Pancreas (tissue), 10 donors: ENCODE measurements at regions not wholly inside any gene's neighbourhood (a gene's known extent, or its start where the extent isn't known, plus 50 kb on each side); places are given as distances from the start of the nearest gene placed in this dataset.

Experiments
- ATAC-seq, 4 donors: fragments of 200-7000 bp; cut with Tn5 transposase; one replicate each; pipeline versions ENCODE4 v1.8.0 to v1.9.1; 2020; ENCODE audit warnings: mild to moderate bottlenecking in 4 of 4, moderate library complexity in 4 of 4
- DNase-seq, 6 donors: peaks; one replicate each; pipeline ENCODE4 v3.0.0-alpha.2; 2020
- FAIRE-seq: peaks from 2 replicates; lab custom pipeline; 2012; peaks lifted over from hg19 to GRCh38; lab: Jason Lieb, UNC
- H3K27ac ChIP-seq, 4 donors: fragments of 200-600 bp; sonication (generic); 1 replicate in 3 of 4; 2 replicates in 1 of 4; pipeline versions ENCODE4 v1.5.0 to v1.8.0; 2020
- H3K27me3 ChIP-seq, 4 donors: fragments of 200-600 bp; one replicate each; pipeline ENCODE4 v1.8.0; 2021
- H3K36me3 ChIP-seq, 3 donors: fragments of 200-600 bp; sonication (generic) in 1 of 3; one replicate each; pipeline versions ENCODE4 v1.5.0 to v1.8.0; 2020 to 2021
- H3K4me1 ChIP-seq, 3 donors: fragments of 200-600 bp; one replicate each; pipeline ENCODE4 v1.8.0; 2021
- H3K4me3 ChIP-seq, 4 donors: fragments of 200-600 bp; sonication (generic) in 2 of 4; one replicate each; pipeline versions ENCODE4 v1.5.0 to v1.8.0; 2020 to 2021
- H3K9me3 ChIP-seq, 4 donors: fragments of 200-600 bp; one replicate each; pipeline ENCODE4 v1.8.0; 2021
- CTCF ChIP-seq, 4 donors: fragments of 200-600 bp; sonication (generic) in 3 of 4; IDR thresholded peaks; one replicate each; pipeline versions ENCODE4 v1.5.0 to v1.8.0; 2021; ENCODE audit warnings: antibody characterized with exemption in 4 of 4
- WGBS, 2 donors: extraction: QIAGEN DNeasy Blood & Tissue Kit; methylation state at CpG; one replicate each; pipeline ENCODE4 v1.1.7; 2013; 5-methylcytosine and 5-hydroxymethylcytosine counted together
- intact Hi-C, 3 donors: fragments of 100-400 bp; cut with DNase I; formaldehyde crosslinking; loops; one replicate each; pipeline versions ENCODE4 v1.11.1 to v1.14.2; 2022
- donor health status: healthy with polysubstance abuse.
- donor health status: DM: no; HTN: no; CAD: no; lungs with moderate emphysema.
- donor health status: DM: no; HTN: no; CAD: no.
- donor health status: control.
- donor health status: control.
- donor health status: Bipolar disorder and iron deficiency.
- donor health status: DM: yes; HTN: yes; CAD: no.
- donor health status: DM: no; HTN: no; CAD: no.
- donor health status: DM: no; HTN: no; CAD: no.
- donor health status: DM: yes; HTN: yes; CAD: no.

- no peaks in the 10 kb centered on the region for H3K4me1 ChIP-seq
- ATAC-seq (no peak), DNase-seq (no peak), FAIRE-seq (no peak)
- intact Hi-C loops: no loop called here
- WGBS, 2 donors: 84 to 93% methylated on average over 3 of the region's 3 CpGs
- no peaks in the 10 kb centered on the region for H3K27me3 ChIP-seq
- no peaks in the 10 kb centered on the region for H3K9me3 ChIP-seq
- no peak overlapping the region for H3K4me3 ChIP-seq
- H3K27ac ChIP-seq: no peak overlapping the region
- H3K36me3 ChIP-seq: no peaks in the 10 kb centered on the region
- no peak for TF ChIP-seq CTCF (IDR thresholded peaks at IDR 0.05)
Measured at GRCh38 chr21:19501115-19501514, 1097.5 kb upstream of the TMPRSS15 start.

DNA sequence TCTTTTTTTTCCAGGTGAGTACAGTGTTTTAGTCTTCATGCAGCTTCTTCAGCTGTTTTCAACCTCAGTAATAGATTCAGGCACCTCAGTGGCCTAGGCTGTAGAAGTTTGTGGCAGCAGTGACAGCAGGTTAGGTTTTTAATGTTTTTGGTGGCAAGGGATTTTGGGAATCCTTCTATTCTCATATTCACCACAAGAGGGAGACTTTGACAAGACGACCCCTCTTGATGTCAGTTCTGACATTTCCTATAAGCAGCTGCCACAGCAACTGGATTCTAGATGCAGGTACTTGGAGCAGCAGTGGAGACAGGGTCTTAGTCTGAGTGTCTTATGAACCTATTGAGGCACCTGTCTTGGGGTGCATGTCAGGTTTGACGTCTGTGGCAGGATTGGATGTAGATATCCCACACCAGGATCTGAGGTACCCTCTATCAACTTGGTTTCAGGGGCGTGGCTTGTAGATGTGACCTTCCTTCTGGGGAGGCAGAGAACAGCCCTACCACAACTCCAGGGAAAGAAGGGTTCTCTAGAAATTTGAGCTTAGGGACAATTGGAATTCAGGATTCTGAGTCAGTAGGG, 1104.2 kb upstream of the TMPRSS15 start:
- no peak for FAIRE-seq
- 56 to 59% methylated on average over 3 of the region's 3 CpGs for WGBS, 2 donors
- peak in 1 of 4 donors; percentile 7 for TF ChIP-seq CTCF (IDR thresholded peaks at IDR 0.05)
- Histone ChIP-seq H3K4me3 (no peak overlapping the region), H3K4me1 (no peaks in the 10 kb centered on the region), H3K27me3 (no peaks in the 10 kb centered on the region), H3K36me3 (no peaks in the 10 kb centered on the region), H3K9me3 (no peaks in the 10 kb centered on the region), H3K27ac (no peak overlapping the region)
- no peak for DNase-seq
- ATAC-seq: peak in 1 of 4 donors; percentile 51
- intact Hi-C loops: no loop called here

DNA sequence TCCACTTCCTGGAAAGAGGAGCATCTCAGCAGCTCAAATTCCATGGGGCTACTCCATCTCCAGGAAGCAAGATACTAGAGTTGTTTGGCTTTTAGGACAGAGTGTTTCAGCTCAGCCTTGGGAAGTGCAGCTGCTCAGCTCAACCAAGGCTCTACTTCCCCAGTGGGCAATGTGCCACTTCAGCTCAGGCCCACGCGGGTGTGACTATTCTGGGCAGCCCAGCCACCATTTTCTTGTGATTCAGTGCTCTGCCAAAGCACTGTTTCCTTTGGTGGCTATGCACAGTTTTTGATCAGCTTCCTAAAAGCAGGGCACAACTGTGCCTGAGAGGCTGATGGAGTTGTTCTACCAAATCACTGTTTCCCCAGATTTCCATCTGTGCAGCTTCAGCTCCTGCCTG, 1104.9 kb upstream of the TMPRSS15 start:
- H3K4me1 ChIP-seq: no peaks in the 10 kb centered on the region
- H3K9me3 ChIP-seq: no peaks in the 10 kb centered on the region
- no peak for ATAC-seq
- intact Hi-C loops: no loop called here
- DNase-seq: no peak
- TF ChIP-seq CTCF (IDR thresholded peaks at IDR 0.05): no peak
- no peak for FAIRE-seq
- H3K27ac ChIP-seq: no peak overlapping the region
- H3K27me3 ChIP-seq: no peaks in the 10 kb centered on the region
- no peak overlapping the region for H3K4me3 ChIP-seq
- WGBS, 2 donors: 83 to 94% methylated on average over 2 of the region's 2 CpGs
- H3K36me3 ChIP-seq: no peaks in the 10 kb centered on the region

DNA sequence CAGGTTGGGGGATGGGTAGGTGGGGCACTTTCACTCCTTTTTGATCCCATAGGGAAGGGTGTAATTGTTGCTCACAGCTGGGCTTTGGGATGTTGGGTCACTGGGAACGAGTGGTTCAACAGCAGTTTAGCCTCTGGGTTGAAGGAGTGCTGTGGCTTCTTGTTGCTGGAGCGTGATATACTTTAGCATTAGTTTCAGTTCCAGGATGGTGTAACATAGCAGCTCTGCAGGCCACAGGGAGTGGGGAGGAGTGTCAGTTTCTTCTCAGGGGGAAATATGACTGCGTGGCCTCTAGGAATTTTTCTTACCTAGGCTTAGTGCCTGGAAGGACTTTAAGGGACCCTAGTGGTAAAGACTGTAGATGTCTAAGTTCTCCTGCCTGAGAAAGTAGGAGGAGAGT, 1105.3 kb upstream of the TMPRSS15 start:
- intact Hi-C loops: no loop called here
- H3K4me3 ChIP-seq: no peak overlapping the region
- H3K4me1 ChIP-seq: no peaks in the 10 kb centered on the region
- no peak for TF ChIP-seq CTCF (IDR thresholded peaks at IDR 0.05)
- no peak overlapping the region for H3K27ac ChIP-seq
- H3K9me3 ChIP-seq: no peaks in the 10 kb centered on the region
- no peak for ATAC-seq
- FAIRE-seq: no peak
- no peaks in the 10 kb centered on the region for H3K27me3 ChIP-seq
- H3K36me3 ChIP-seq: no peaks in the 10 kb centered on the region
- no peak for DNase-seq
- 84 to 91% methylated on average over 3 of the region's 3 CpGs for WGBS, 2 donors

- no peaks in the 10 kb centered on the region for H3K9me3 ChIP-seq
- no peak overlapping the region for H3K27ac ChIP-seq
- no peak overlapping the region for H3K4me3 ChIP-seq
- no peak for DNase-seq
- ATAC-seq: no peak
- FAIRE-seq: no peak
- intact Hi-C loops: no loop called here
- H3K27me3 ChIP-seq: no peaks in the 10 kb centered on the region
- 83 to 88% methylated on average over 4 of the region's 4 CpGs for WGBS, 2 donors
- TF ChIP-seq CTCF (IDR thresholded peaks at IDR 0.05): no peak
- H3K36me3 ChIP-seq: no peaks in the 10 kb centered on the region
- no peaks in the 10 kb centered on the region for H3K4me1 ChIP-seq
Measured at GRCh38 chr21:19510057-19510456, 1106.5 kb upstream of the TMPRSS15 start.
